NCI-H2227 treated with DMSO at 0.1 percent for 48 hours (cell line): ENCODE measurements at regions not wholly inside any gene's neighbourhood (a gene's known extent, or its start where the extent isn't known, plus 50 kb on each side); places are given as distances from the start of the nearest gene placed in this dataset.
"Not testable (repeated sequence)": the region's sequence is repeated elsewhere in the genome, so short reads cannot be mapped to it uniquely, and the experiment has no call there.

Experiments
- DNase-seq: peaks from one replicate; lab custom pipeline; 2025; lab: John Stamatoyannopoulos, UW

GRCh38 chr2:185644828-185645227 is 93.8 kb upstream of the FSIP2 start:
- no peak for DNase-seq

- DNase-seq = no peak
Measured at GRCh38 chr2:185645529-185645928, 93.1 kb upstream of the FSIP2 start.

- no peak for DNase-seq
Measured at GRCh38 chr2:185658750-185659149, 79.9 kb upstream of the FSIP2 start.

- DNase-seq = no peak
Measured at GRCh38 chr2:185663811-185664210, 74.8 kb upstream of the FSIP2 start.

GRCh38 chr2:185664384-185664783 is 74.2 kb upstream of the FSIP2 start:
- DNase-seq = no peak

GRCh38 chr2:185665251-185665814 is 73.3 kb upstream of the FSIP2 start:
- no peak for DNase-seq

GRCh38 chr2:185667452-185667851 is 71.2 kb upstream of the FSIP2 start:
- DNase-seq = no peak

- no peak for DNase-seq
Measured at GRCh38 chr2:185668710-185669109, 69.9 kb upstream of the FSIP2 start.

- no peak for DNase-seq
Measured at GRCh38 chr2:185674232-185674631, 64.4 kb upstream of the FSIP2 start.

- no peak for DNase-seq
Measured at GRCh38 chr2:185676316-185676715, 62.3 kb upstream of the FSIP2 start.

- DNase-seq = not testable (repeated sequence)
Measured at GRCh38 chr2:185687001-185687400, 51.6 kb upstream of the FSIP2 start.

GRCh38 chr2:185687967-185688366 is 50.6 kb upstream of the FSIP2 start:
- no peak for DNase-seq
